Brain microvascular endothelial cell (primary cell): ENCODE measurements at regions not wholly inside any gene's neighbourhood (a gene's known extent, or its start where the extent isn't known, plus 50 kb on each side); places are given as distances from the start of the nearest gene placed in this dataset.

Experiments used
- DNase-seq: peaks from one replicate; pipeline ENCODE4 v3.0.0-alpha.2; 2020
- H3K27ac ChIP-seq: fragments of 250-450 bp; sonication (Bioruptor Pico); 2 replicates; pipeline ENCODE4 v1.5.1; 2020; ENCODE audit warnings: mild to moderate bottlenecking, moderate library complexity
- H3K27me3 ChIP-seq: fragments of 250-450 bp; sonication (Bioruptor Pico); replicated peaks from 2 replicates; pipeline ENCODE4 v1.5.1; 2020; ENCODE audit warnings: mild to moderate bottlenecking
- H3K36me3 ChIP-seq: fragments of 250-450 bp; sonication (Bioruptor Pico); replicated peaks from 2 replicates; pipeline ENCODE4 v1.5.1; 2020; ENCODE audit warnings: mild to moderate bottlenecking
- H3K4me3 ChIP-seq: 2 replicates; pipeline ENCODE4 v1.5.1; 2011; ENCODE audit warnings: low read depth, mild to moderate bottlenecking, control low read depth, low read length, moderate library complexity
- CTCF ChIP-seq: IDR thresholded peaks from 2 replicates; pipeline ENCODE4 v1.5.1; 2011; ENCODE audit warnings: low read depth, mild to moderate bottlenecking, moderate library complexity, low read length, control low read depth, inconsistent platforms; ENCODE audit errors: missing control alignments
- in situ Hi-C: cut with HindIII; loops from 2 replicates; pipeline ENCODE4 v1.10.0; 2017; ENCODE audit warnings: low sequenced_read_pairs, low pct_ligation_motif_present

GRCh38 chr3:4125576-4125975, 177.6 kb upstream of the SETMAR start:
- no peaks in the 10 kb centered on the region for H3K27me3 ChIP-seq
- in situ Hi-C loops, result no loop called here
- H3K36me3 ChIP-seq, result no peaks in the 10 kb centered on the region
- DNase-seq, result no peak
- TF ChIP-seq CTCF, result no peak
- H3K27ac ChIP-seq, result no peak overlapping the region
- H3K4me3 ChIP-seq, result no peak overlapping the region

- no peak overlapping the region for H3K27ac ChIP-seq
- no peak overlapping the region for H3K4me3 ChIP-seq
- no peaks in the 10 kb centered on the region for H3K36me3 ChIP-seq
- no peak for DNase-seq
- no peaks in the 10 kb centered on the region for H3K27me3 ChIP-seq
- in situ Hi-C loops, result no loop called here
- no peak for TF ChIP-seq CTCF
Measured at GRCh38 chr3:4138150-4138785, 164.9 kb upstream of the SETMAR start.

GRCh38 chr3:4138786-4139431, 164.3 kb upstream of the SETMAR start:
- H3K36me3 ChIP-seq, result no peaks in the 10 kb centered on the region
- TF ChIP-seq CTCF, result no peak
- H3K27ac ChIP-seq, result no peak overlapping the region
- H3K4me3 ChIP-seq, result no peak overlapping the region
- DNase-seq, result no peak
- in situ Hi-C loops, result no loop called here
- no peaks in the 10 kb centered on the region for H3K27me3 ChIP-seq

- H3K36me3 ChIP-seq, result no peaks in the 10 kb centered on the region
- in situ Hi-C loops, result no loop called here
- H3K27ac ChIP-seq, result no peak overlapping the region
- H3K4me3 ChIP-seq, result no peak overlapping the region
- TF ChIP-seq CTCF, result no peak
- H3K27me3 ChIP-seq, result no peaks in the 10 kb centered on the region
- no peak for DNase-seq
Measured at GRCh38 chr3:4139462-4140140, 163.6 kb upstream of the SETMAR start.

- Histone ChIP-seq H3K36me3 (no peaks in the 10 kb centered on the region), H3K27ac (no peak overlapping the region), H3K4me3 (no peak overlapping the region), H3K27me3 (no peaks in the 10 kb centered on the region)
- TF ChIP-seq CTCF, result no peak
- no peak for DNase-seq
- in situ Hi-C loops, result no loop called here
Measured at GRCh38 chr3:4140921-4141320, 162.2 kb upstream of the SETMAR start.
